GM12878 (cell line): ENCODE measurements at regions not wholly inside any gene's neighbourhood (a gene's known extent, or its start where the extent isn't known, plus 50 kb on each side); places are given as distances from the start of the nearest gene placed in this dataset.

Experiments used
- ATAC-seq: fragments of 200-7000 bp; cut with Tn5 transposase; 3 replicates; pipeline ENCODE4 v1.9.1; 2020; ENCODE audit warnings: mild to moderate bottlenecking, moderate library complexity
- BruUV-seq: library from RNA; stranded (reverse); fragments of 400-500 nt; replicated peaks from 2 replicates; lab custom pipeline; 2021; lab: Mats Ljungman, UMichigan
- CTCF ChIA-PET: fragments of 300-600 bp; sonication (Branson Sonifier 250); formaldehyde crosslinking; extraction: SDS; loops from one replicate; lab custom pipeline; 2021; ENCODE audit warnings: inconsistent platforms; lab: Yijun Ruan, JAX
- POLR2A ChIA-PET: fragments of 350-600 bp; formaldehyde crosslinking; extraction: SDS; loops from one replicate; lab custom pipeline; 2021; ENCODE audit warnings: inconsistent platforms; lab: Charles Lee
- RAD21 ChIA-PET: fragments of 300-600 bp; sonication (Branson Sonifier 250); formaldehyde crosslinking; loops from one replicate; lab custom pipeline; 2023; ENCODE audit warnings: antibody characterized with exemption; ENCODE audit not compliant: unreplicated experiment; lab: Charles Lee
- SMC1A ChIA-PET: fragments of 300-600 bp; sonication (Branson Sonifier 250); formaldehyde crosslinking; loops from one replicate; lab custom pipeline; 2023; ENCODE audit not compliant: unreplicated experiment, uncharacterized antibody; lab: Charles Lee
- DNase-seq: peaks from one replicate; pipeline ENCODE4 v3.0.0-alpha.2; 2011; ENCODE audit warnings: low read depth, low spot score
- FAIRE-seq: peaks from 3 replicates; lab custom pipeline; 2011; peaks lifted over from hg19 to GRCh38; lab: Jason Lieb, UNC
- H2AFZ ChIP-seq: 2 replicates; pipeline ENCODE4 v1.6.0; 2011; ENCODE audit warnings: low read depth, low read length, control low read depth; ENCODE audit not compliant: control insufficient read depth
- H3K27ac ChIP-seq: 2 replicates; pipeline ENCODE4 v1.5.1; 2011; ENCODE audit warnings: control low read depth; ENCODE audit not compliant: control insufficient read depth, insufficient read depth
- H3K27me3 ChIP-seq, 2 experiments: replicated peaks in 1 of 2; 2 replicates each; pipeline versions ENCODE4 v1.6.0 to v1.6.1; 2011; ENCODE audit warnings: low read length in 1 of 2; ENCODE audit not compliant: control insufficient read depth in 2 of 2, insufficient read depth in 2 of 2
- H3K36me3 ChIP-seq, 2 experiments: 2 replicates each; pipeline ENCODE4 v1.5.1; 2011; ENCODE audit warnings: low read length in 1 of 2; ENCODE audit not compliant: control insufficient read depth in 2 of 2, insufficient read depth in 2 of 2
- H3K4me1 ChIP-seq: 2 replicates; pipeline ENCODE4 v1.6.1; 2011; ENCODE audit warnings: mild to moderate bottlenecking, low read length, moderate library complexity, mixed read lengths; ENCODE audit not compliant: control insufficient read depth, insufficient read depth
- H3K4me2 ChIP-seq: 2 replicates; pipeline ENCODE4 v1.6.0; 2011; ENCODE audit warnings: control low read depth; ENCODE audit not compliant: control insufficient read depth, insufficient read depth
- H3K4me3 ChIP-seq: fragments of 200-600 bp; sonication (generic); 2 replicates; pipeline ENCODE4 v1.5.1; 2016
- H3K79me2 ChIP-seq: 2 replicates; pipeline ENCODE4 v1.6.0; 2011; ENCODE audit warnings: low read length; ENCODE audit not compliant: control insufficient read depth, insufficient read depth
- H3K9ac ChIP-seq: 2 replicates; pipeline ENCODE4 v1.8.0; 2011; ENCODE audit warnings: low read length, control low read depth, mixed read lengths; ENCODE audit not compliant: control insufficient read depth, insufficient read depth
- H3K9me3 ChIP-seq: replicated peaks from 3 replicates; pipeline ENCODE4 v1.5.1; 2011; ENCODE audit warnings: mild to moderate bottlenecking, low read length; ENCODE audit not compliant: control insufficient read depth, insufficient read depth
- H4K20me1 ChIP-seq: 2 replicates; pipeline ENCODE4 v1.6.0; 2011; ENCODE audit not compliant: control insufficient read depth, insufficient read depth
- ATF2 ChIP-seq: IDR thresholded peaks from 2 replicates; pipeline ENCODE4 v1.6.1; 2012; ENCODE audit warnings: low read length, inconsistent platforms
- CTCF ChIP-seq, 3 experiments: IDR thresholded peaks in 2 of 3; conservative IDR thresholded peaks in 1 of 3; 2 replicates each; pipeline ENCODE4 v1.5.1; 2011; ENCODE audit warnings: low read depth in 3 of 3, low read length in 3 of 3, mild to moderate bottlenecking in 3 of 3, control low read depth in 2 of 3, moderate library complexity in 2 of 3, inconsistent platforms in 1 of 3, mixed read lengths in 1 of 3; ENCODE audit not compliant: control insufficient read depth in 2 of 3, insufficient read depth in 1 of 3; ENCODE audit errors: extremely low read depth in 1 of 3
- EED ChIP-seq: sonication (generic); IDR thresholded peaks from 2 replicates; pipeline ENCODE4 v1.6.1; 2016; ENCODE audit warnings: antibody characterized with exemption, low read depth
- ELK1 ChIP-seq: IDR thresholded peaks from 2 replicates; pipeline ENCODE4 v1.6.1; 2012; ENCODE audit warnings: low read depth, low read length, improper control_type of control experiment
- HDAC2 ChIP-seq: fragments of 200-600 bp; sonication (generic); IDR thresholded peaks from 2 replicates; pipeline ENCODE4 v1.6.1; 2017
- MXI1 ChIP-seq: fragments of 150-350 bp; IDR thresholded peaks from 2 replicates; pipeline ENCODE4 v1.6.1; 2011; ENCODE audit warnings: low read depth, mild to moderate bottlenecking, inconsistent platforms, low read length, improper control_type of control experiment
- PML ChIP-seq: IDR thresholded peaks from 2 replicates; pipeline ENCODE4 v1.6.1; 2012; ENCODE audit warnings: low read length, inconsistent platforms
- RBBP5 ChIP-seq: fragments of 200-600 bp; sonication (generic); conservative IDR thresholded peaks from 2 replicates; pipeline ENCODE4 v1.6.1; 2016
- SMC3 ChIP-seq: IDR thresholded peaks from 2 replicates; pipeline ENCODE4 v1.6.1; 2011; ENCODE audit warnings: low read length, improper control_type of control experiment, borderline replicate concordance
- SP1 ChIP-seq: IDR thresholded peaks from one replicate; pipeline ENCODE4 v1.6.1; 2011; ENCODE audit warnings: low read depth, low read length
- TARDBP ChIP-seq: IDR thresholded peaks from 2 replicates; pipeline ENCODE4 v1.6.1; 2016; ENCODE audit warnings: borderline replicate concordance
- ZNF207 ChIP-seq: fragments of 450-650 bp; IDR thresholded peaks from 2 replicates; pipeline ENCODE4 v1.6.1; 2014; ENCODE audit warnings: antibody characterized with exemption, mild to moderate bottlenecking, borderline replicate concordance
- ZNF24 ChIP-seq: fragments of 450-650 bp; IDR thresholded peaks from 2 replicates; pipeline ENCODE4 v1.6.1; 2017; ENCODE audit warnings: antibody characterized with exemption, mild to moderate bottlenecking
- in situ Hi-C: fragments of 300-500 bp; cut with MboI; formaldehyde crosslinking; loops from 9 replicates; pipeline ENCODE4 v1.14.3; 2018; ENCODE audit warnings: mixed read lengths
- intact Hi-C: fragments of 100-400 bp; cut with micrococcal nuclease; formaldehyde crosslinking; loops from one replicate; pipeline ENCODE4 v1.14.2; 2022; ENCODE audit not compliant: unreplicated experiment

GRCh38 chr16:49101997-49102396, 179.6 kb downstream of the CBLN1 start (continued):
- TF ChIP-seq SMC3 (no peak), ZNF24 (no peak), ELK1 (no peak), MXI1 (no peak)

GRCh38 chr16:49100366-49100765, 181.3 kb downstream of the CBLN1 start:
- SMC1A ChIA-PET = no interaction called here
- Histone ChIP-seq H3K4me2 (no peak overlapping the region), H3K27me3 (no peaks in the 10 kb centered on the region), H3K79me2 (no peaks in the 10 kb centered on the region), H3K36me3 (no peaks in the 10 kb centered on the region), H3K4me3 (no peak overlapping the region), H3K27ac (no peak overlapping the region), H3K4me1 (no peaks in the 10 kb centered on the region), H3K9ac (no peak overlapping the region), H2AFZ (no peak overlapping the region), H3K9me3 (no peaks in the 10 kb centered on the region), H4K20me1 (no peaks in the 10 kb centered on the region)
- RAD21 ChIA-PET = no interaction called here
- FAIRE-seq = no peak
- ATAC-seq = no peak
- no peak for DNase-seq
- no peak for TF ChIP-seq CTCF (IDR thresholded peaks at IDR 0.05 in 2 of 3, conservative IDR thresholded peaks at IDR 0.05 in 1 of 3; ENCODE audit: control insufficient read depth in 2 of 3, extremely low read depth in 1 of 3, insufficient read depth in 1 of 3, low read depth in 3 of 3, low read length in 3 of 3)
- TF ChIP-seq TARDBP = no peak
- no peak for TF ChIP-seq HDAC2
- TF ChIP-seq ATF2 = no peak
- TF ChIP-seq ZNF207 = no peak
- TF ChIP-seq RBBP5 = no peak
- TF ChIP-seq SP1 = no peak
- no peak for TF ChIP-seq PML
- TF ChIP-seq EED = no peak
- CTCF ChIA-PET = no interaction called here
- intact Hi-C loops (no loop called here), in situ Hi-C loops (no loop called here)
- no TSS peak for BruUV-seq
- POLR2A ChIA-PET = no interaction called here
